ENCODE measurements at regions not wholly inside any gene's neighbourhood (a gene's known extent, or its start where the extent isn't known, plus 50 kb on each side); places are given as distances from the start of the nearest gene placed in this dataset.

GRCh38 chr10:61175316-61175715 lies 231.3 kb upstream of the RHOBTB1 start:
- no peak overlapping the region for H3K4me2 ChIP-seq (ENCODE audit: low read depth, low read length, poor library complexity, severe bottlenecking)

GRCh38 chr10:61173450-61173849 lies 229.5 kb upstream of the RHOBTB1 start:
- no peaks in the 10 kb centered on the region for H3F3A ChIP-seq (ENCODE audit: insufficient read depth)
- H2AFZ ChIP-seq (ENCODE audit: low read depth, low read length, severe bottlenecking): no peak overlapping the region
- H3K4me2 ChIP-seq (ENCODE audit: low read depth, low read length, poor library complexity, severe bottlenecking): no peak overlapping the region
- no peaks in the 10 kb centered on the region for H3K9me3 ChIP-seq (ENCODE audit: insufficient read depth, low read length)
- H3K27me3 ChIP-seq (ENCODE audit: low read length): no peaks in the 10 kb centered on the region
- TF ChIP-seq EZH2phosphoT487 (conservative IDR thresholded peaks at IDR 0.05; ENCODE audit: low read length): no peak
- TF ChIP-seq CTCF (IDR thresholded peaks at IDR 0.05; ENCODE audit: insufficient read depth, low read length, poor library complexity, severe bottlenecking): no peak
- H3K27ac ChIP-seq (ENCODE audit: low read depth, low read length): no peak overlapping the region
- H3K36me3 ChIP-seq (ENCODE audit: low read length): no peaks in the 10 kb centered on the region
- H4K20me1 ChIP-seq (ENCODE audit: low read depth, low read length): no peaks in the 10 kb centered on the region
- H3K4me3 ChIP-seq (ENCODE audit: insufficient read depth, low read length, poor library complexity, severe bottlenecking): no peak overlapping the region
- no peaks in the 10 kb centered on the region for H3K79me2 ChIP-seq (ENCODE audit: insufficient read depth, low read length)
- H3K9ac ChIP-seq (ENCODE audit: low read length): no peak overlapping the region
- no peaks in the 10 kb centered on the region for H3K9me2 ChIP-seq (replicated peaks; ENCODE audit: insufficient read depth, low read length)

More at GRCh38 chr10:61175316-61175715, 231.3 kb upstream of the RHOBTB1 start:
- no peaks in the 10 kb centered on the region for H3K9me2 ChIP-seq (replicated peaks; ENCODE audit: insufficient read depth, low read length)
- no peaks in the 10 kb centered on the region for H3K79me2 ChIP-seq (ENCODE audit: insufficient read depth, low read length)
- no peak overlapping the region for H3K4me3 ChIP-seq (ENCODE audit: insufficient read depth, low read length, poor library complexity, severe bottlenecking)
- H3F3A ChIP-seq (ENCODE audit: insufficient read depth): no peaks in the 10 kb centered on the region
- no peaks in the 10 kb centered on the region for H3K36me3 ChIP-seq (ENCODE audit: low read length)
- H3K27ac ChIP-seq (ENCODE audit: low read depth, low read length): no peak overlapping the region
- TF ChIP-seq EZH2phosphoT487 (conservative IDR thresholded peaks at IDR 0.05; ENCODE audit: low read length) (no peak), CTCF (IDR thresholded peaks at IDR 0.05; ENCODE audit: insufficient read depth, low read length, poor library complexity, severe bottlenecking) (no peak)
- no peaks in the 10 kb centered on the region for H4K20me1 ChIP-seq (ENCODE audit: low read depth, low read length)
- H3K9me3 ChIP-seq (ENCODE audit: insufficient read depth, low read length): no peaks in the 10 kb centered on the region
- H3K27me3 ChIP-seq (ENCODE audit: low read length): no peaks in the 10 kb centered on the region
- H2AFZ ChIP-seq (ENCODE audit: low read depth, low read length, severe bottlenecking): no peak overlapping the region
- no peak overlapping the region for H3K9ac ChIP-seq (ENCODE audit: low read length)

DNA sequence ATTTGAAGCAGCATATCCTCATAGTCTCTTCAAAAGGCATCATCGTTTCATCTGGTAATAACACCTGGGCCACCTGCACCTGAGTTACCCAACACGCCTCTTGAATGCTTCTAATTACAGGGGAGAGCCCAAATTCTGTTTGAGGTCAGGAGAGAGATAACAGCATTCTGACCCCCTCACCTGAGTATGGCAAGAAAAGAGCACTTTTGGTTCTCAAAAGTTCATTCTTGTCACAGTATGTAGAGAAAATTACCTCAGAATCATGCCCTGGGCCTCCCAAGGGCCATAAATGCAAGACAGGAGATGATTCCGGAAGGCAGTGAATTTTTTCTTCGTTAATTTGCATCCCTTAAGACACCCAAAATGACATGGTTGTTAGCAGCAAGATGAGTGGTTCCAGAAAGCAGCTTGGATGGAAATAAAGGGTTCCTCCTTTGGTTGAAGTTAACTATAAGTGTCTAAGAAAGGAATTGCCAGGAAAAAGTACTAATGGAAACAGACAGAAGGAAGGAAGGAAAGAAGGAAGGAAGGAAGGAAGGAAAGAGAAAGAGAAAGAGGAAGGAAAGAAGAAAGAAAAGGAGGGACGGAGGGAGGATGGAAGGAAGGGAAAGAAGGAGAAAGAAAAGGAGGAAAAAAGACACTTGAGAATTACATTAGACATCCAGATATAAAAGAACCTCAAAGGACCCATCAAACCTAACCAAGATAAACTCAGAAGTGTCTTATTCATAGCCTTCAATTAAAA lies 228.4 kb upstream of the RHOBTB1 start:
- Histone ChIP-seq H3F3A (ENCODE audit: insufficient read depth) (no peaks in the 10 kb centered on the region), H3K9ac (ENCODE audit: low read length) (no peak overlapping the region), H3K79me2 (ENCODE audit: insufficient read depth, low read length) (no peaks in the 10 kb centered on the region), H4K20me1 (ENCODE audit: low read depth, low read length) (no peaks in the 10 kb centered on the region), H3K27me3 (ENCODE audit: low read length) (no peaks in the 10 kb centered on the region), H3K9me2 (replicated peaks; ENCODE audit: insufficient read depth, low read length) (no peaks in the 10 kb centered on the region), H3K27ac (ENCODE audit: low read depth, low read length) (no peak overlapping the region), H3K4me3 (ENCODE audit: insufficient read depth, low read length, poor library complexity, severe bottlenecking) (no peak overlapping the region), H3K36me3 (ENCODE audit: low read length) (no peaks in the 10 kb centered on the region), H3K4me2 (ENCODE audit: low read depth, low read length, poor library complexity, severe bottlenecking) (no peak overlapping the region), H2AFZ (ENCODE audit: low read depth, low read length, severe bottlenecking) (no peak overlapping the region), H3K9me3 (ENCODE audit: insufficient read depth, low read length) (no peaks in the 10 kb centered on the region)
- TF ChIP-seq CTCF (IDR thresholded peaks at IDR 0.05; ENCODE audit: insufficient read depth, low read length, poor library complexity, severe bottlenecking) (no peak), EZH2phosphoT487 (conservative IDR thresholded peaks at IDR 0.05; ENCODE audit: low read length) (no peak)

Data from SU-DHL-6 (cell line).